HG02870 (cell line): ENCODE measurements at regions not wholly inside any gene's neighbourhood (a gene's known extent, or its start where the extent isn't known, plus 50 kb on each side); places are given as distances from the start of the nearest gene placed in this dataset.

Experiments
- ATAC-seq: cut with Tn5 transposase; IDR thresholded peaks from one replicate; pipeline ENCODE4 v1.9.1; 2021; ENCODE audit warnings: mild to moderate bottlenecking, moderate library complexity; ENCODE audit not compliant: unreplicated experiment

GRCh38 chr13:106052200-106052767, 483.2 kb downstream of the EFNB2 start:
- no peak for ATAC-seq

- no peak for ATAC-seq
Observed at GRCh38 chr13:106049171-106049570, 486.3 kb downstream of the EFNB2 start.

GRCh38 chr13:106048386-106048785, 487.1 kb downstream of the EFNB2 start:
- no peak for ATAC-seq

- no peak for ATAC-seq
Observed at GRCh38 chr13:106047859-106048258, 487.6 kb downstream of the EFNB2 start.

- no peak for ATAC-seq
Observed at GRCh38 chr13:106042996-106043581, 492.4 kb downstream of the EFNB2 start.

GRCh38 chr13:106041445-106041844, 494.0 kb downstream of the EFNB2 start:
- ATAC-seq: no peak

- no peak for ATAC-seq
Observed at GRCh38 chr13:106038752-106039151, 496.7 kb downstream of the EFNB2 start.

GRCh38 chr13:106036870-106037269, 498.6 kb downstream of the EFNB2 start:
- ATAC-seq: no peak

- no peak for ATAC-seq
Observed at GRCh38 chr13:106034201-106034600, 501.3 kb downstream of the EFNB2 start.

GRCh38 chr13:106033659-106034058, 501.8 kb downstream of the EFNB2 start:
- ATAC-seq: no peak

- ATAC-seq: no peak
Observed at GRCh38 chr13:106032441-106032840, 503.0 kb downstream of the EFNB2 start.

- ATAC-seq: no peak
Observed at GRCh38 chr13:106029676-106030290, 505.7 kb downstream of the EFNB2 start.

GRCh38 chr13:106028911-106029310, 506.6 kb downstream of the EFNB2 start:
- no peak for ATAC-seq

GRCh38 chr13:106011600-106011999, 523.9 kb downstream of the EFNB2 start:
- no peak for ATAC-seq

- ATAC-seq: no peak
Observed at GRCh38 chr13:106010836-106011235, 524.6 kb downstream of the EFNB2 start.

GRCh38 chr13:106008540-106008939, 526.9 kb downstream of the EFNB2 start:
- no peak for ATAC-seq

- no peak for ATAC-seq
Observed at GRCh38 chr13:106007156-106007555, 528.3 kb downstream of the EFNB2 start.

GRCh38 chr13:106003651-106004050, 531.8 kb downstream of the EFNB2 start:
- ATAC-seq: no peak

GRCh38 chr13:106001443-106001842, 534.0 kb downstream of the EFNB2 start:
- no peak for ATAC-seq

GRCh38 chr13:105997581-105998550, 537.6 kb downstream of the EFNB2 start:
- ATAC-seq: no peak

GRCh38 chr13:105996391-105997025, 539.0 kb downstream of the EFNB2 start:
- ATAC-seq: no peak
